GM12878 (cell line): ENCODE measurements at regions not wholly inside any gene's neighbourhood (a gene's known extent, or its start where the extent isn't known, plus 50 kb on each side); places are given as distances from the start of the nearest gene placed in this dataset.

ENCODE experiments used
- ATAC-seq: fragments of 200-7000 bp; cut with Tn5 transposase; 3 replicates; pipeline ENCODE4 v1.9.1; 2020; ENCODE audit warnings: mild to moderate bottlenecking, moderate library complexity
- BruUV-seq: library from RNA; stranded (reverse); fragments of 400-500 nt; replicated peaks from 2 replicates; lab custom pipeline; 2021; lab: Mats Ljungman, UMichigan
- CTCF ChIA-PET: fragments of 300-600 bp; sonication (Branson Sonifier 250); formaldehyde crosslinking; extraction: SDS; loops from one replicate; lab custom pipeline; 2021; ENCODE audit warnings: inconsistent platforms; lab: Yijun Ruan, JAX
- POLR2A ChIA-PET: fragments of 350-600 bp; formaldehyde crosslinking; extraction: SDS; loops from one replicate; lab custom pipeline; 2021; ENCODE audit warnings: inconsistent platforms; lab: Charles Lee
- RAD21 ChIA-PET: fragments of 300-600 bp; sonication (Branson Sonifier 250); formaldehyde crosslinking; loops from one replicate; lab custom pipeline; 2023; ENCODE audit warnings: antibody characterized with exemption; ENCODE audit not compliant: unreplicated experiment; lab: Charles Lee
- SMC1A ChIA-PET: fragments of 300-600 bp; sonication (Branson Sonifier 250); formaldehyde crosslinking; loops from one replicate; lab custom pipeline; 2023; ENCODE audit not compliant: unreplicated experiment, uncharacterized antibody; lab: Charles Lee
- DNase-seq: peaks from one replicate; pipeline ENCODE4 v3.0.0-alpha.2; 2011; ENCODE audit warnings: low read depth, low spot score
- FAIRE-seq: peaks from 3 replicates; lab custom pipeline; 2011; peaks lifted over from hg19 to GRCh38; lab: Jason Lieb, UNC
- H2AFZ ChIP-seq: 2 replicates; pipeline ENCODE4 v1.6.0; 2011; ENCODE audit warnings: low read depth, low read length, control low read depth; ENCODE audit not compliant: control insufficient read depth
- H3K27ac ChIP-seq: 2 replicates; pipeline ENCODE4 v1.5.1; 2011; ENCODE audit warnings: control low read depth; ENCODE audit not compliant: control insufficient read depth, insufficient read depth
- H3K27me3 ChIP-seq, 2 experiments: replicated peaks in 1 of 2; 2 replicates each; pipeline versions ENCODE4 v1.6.0 to v1.6.1; 2011; ENCODE audit warnings: low read length in 1 of 2; ENCODE audit not compliant: control insufficient read depth in 2 of 2, insufficient read depth in 2 of 2
- H3K36me3 ChIP-seq, 2 experiments: 2 replicates each; pipeline ENCODE4 v1.5.1; 2011; ENCODE audit warnings: low read length in 1 of 2; ENCODE audit not compliant: control insufficient read depth in 2 of 2, insufficient read depth in 2 of 2
- H3K4me1 ChIP-seq: 2 replicates; pipeline ENCODE4 v1.6.1; 2011; ENCODE audit warnings: mild to moderate bottlenecking, low read length, moderate library complexity, mixed read lengths; ENCODE audit not compliant: control insufficient read depth, insufficient read depth
- H3K4me2 ChIP-seq: 2 replicates; pipeline ENCODE4 v1.6.0; 2011; ENCODE audit warnings: control low read depth; ENCODE audit not compliant: control insufficient read depth, insufficient read depth
- H3K4me3 ChIP-seq: fragments of 200-600 bp; sonication (generic); 2 replicates; pipeline ENCODE4 v1.5.1; 2016
- H3K79me2 ChIP-seq: 2 replicates; pipeline ENCODE4 v1.6.0; 2011; ENCODE audit warnings: low read length; ENCODE audit not compliant: control insufficient read depth, insufficient read depth
- H3K9ac ChIP-seq: 2 replicates; pipeline ENCODE4 v1.8.0; 2011; ENCODE audit warnings: low read length, control low read depth, mixed read lengths; ENCODE audit not compliant: control insufficient read depth, insufficient read depth
- H3K9me3 ChIP-seq: replicated peaks from 3 replicates; pipeline ENCODE4 v1.5.1; 2011; ENCODE audit warnings: mild to moderate bottlenecking, low read length; ENCODE audit not compliant: control insufficient read depth, insufficient read depth
- H4K20me1 ChIP-seq: 2 replicates; pipeline ENCODE4 v1.6.0; 2011; ENCODE audit not compliant: control insufficient read depth, insufficient read depth
- CBFB ChIP-seq: IDR thresholded peaks from 2 replicates; pipeline ENCODE4 v1.6.1; 2016; ENCODE audit warnings: antibody characterized with exemption, low read depth
- CREM ChIP-seq: IDR thresholded peaks from 2 replicates; pipeline ENCODE4 v1.6.1; 2014; ENCODE audit warnings: antibody characterized with exemption, low read depth
- ESRRA ChIP-seq: IDR thresholded peaks from 2 replicates; pipeline ENCODE4 v1.6.1; 2012; ENCODE audit warnings: mild to moderate bottlenecking, low read length, improper control_type of control experiment
- KLF5 ChIP-seq: fragments of 450-650 bp; IDR thresholded peaks from 2 replicates; pipeline ENCODE4 v1.6.1; 2014; ENCODE audit warnings: mild to moderate bottlenecking; ENCODE audit not compliant: partially characterized antibody
- NFIC ChIP-seq: IDR thresholded peaks from 2 replicates; pipeline ENCODE4 v1.6.1; 2012; ENCODE audit warnings: low read depth, mild to moderate bottlenecking, inconsistent platforms, low read length, moderate library complexity
- TARDBP ChIP-seq: IDR thresholded peaks from 2 replicates; pipeline ENCODE4 v1.6.1; 2016; ENCODE audit warnings: borderline replicate concordance
- TBL1XR1 ChIP-seq: IDR thresholded peaks from 2 replicates; pipeline ENCODE4 v1.6.1; 2012; ENCODE audit warnings: low read depth, low read length, improper control_type of control experiment
- ZNF622 ChIP-seq: fragments of 450-650 bp; IDR thresholded peaks from 2 replicates; pipeline ENCODE4 v1.6.1; 2017; ENCODE audit warnings: mild to moderate bottlenecking, inconsistent platforms
- WGBS: methylation state at CpG from one replicate; pipeline ENCODE4 v1.1.6; 2016; ENCODE audit warnings: low lambda C conversion rate; ENCODE audit not compliant: insufficient replicate concordance, insufficient coverage; ENCODE audit errors: missing lambda C conversion rate; 5-methylcytosine and 5-hydroxymethylcytosine counted together
- in situ Hi-C: fragments of 300-500 bp; cut with MboI; formaldehyde crosslinking; loops from 9 replicates; pipeline ENCODE4 v1.14.3; 2018; ENCODE audit warnings: mixed read lengths
- intact Hi-C: fragments of 100-400 bp; cut with micrococcal nuclease; formaldehyde crosslinking; loops from one replicate; pipeline ENCODE4 v1.14.2; 2022; ENCODE audit not compliant: unreplicated experiment
- TF ChIP-seq, protein P1 (sequence below): IDR thresholded peaks from 2 replicates; pipeline ENCODE4 v1.6.1; 2011; ENCODE audit warnings: low read depth, mild to moderate bottlenecking, low read length, moderate library complexity, borderline replicate concordance; ENCODE audit errors: extremely low read depth
- TF ChIP-seq, protein P2 (sequence below): fragments of 450-650 bp; IDR thresholded peaks from 2 replicates; pipeline ENCODE4 v1.6.1; 2018; ENCODE audit warnings: borderline replicate concordance, mild to moderate bottlenecking; ENCODE audit not compliant: partially characterized antibody
- TF ChIP-seq, protein P3 (sequence below): IDR thresholded peaks from 2 replicates; pipeline ENCODE4 v1.6.1; 2012; ENCODE audit warnings: low read depth, low read length, improper control_type of control experiment

DNA sequence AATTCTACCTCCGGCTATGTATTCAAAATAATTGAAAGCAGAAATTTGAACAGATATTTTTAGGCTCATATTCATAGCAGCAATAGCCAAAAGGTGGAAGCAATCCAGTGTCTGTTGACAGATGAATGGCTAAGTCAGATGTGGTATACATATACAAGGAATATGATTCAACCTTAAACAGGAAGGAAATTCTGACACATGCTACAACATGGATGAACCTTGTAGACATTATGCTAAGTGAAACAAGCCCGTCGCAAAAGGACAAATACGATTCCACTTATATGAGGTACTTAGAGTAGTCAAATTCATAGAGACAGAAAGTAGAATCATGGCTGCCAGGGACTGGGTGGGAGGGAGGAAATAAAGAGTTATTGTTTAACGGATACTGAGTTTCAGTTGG, 331.6 kb downstream of the PCNX1 start:
- Histone ChIP-seq H3K9ac (no peak overlapping the region), H3K4me3 (no peak overlapping the region), H3K4me2 (no peak overlapping the region), H3K27ac (no peak overlapping the region), H3K27me3 (no peaks in the 10 kb centered on the region), H3K4me1 (no peaks in the 10 kb centered on the region), H3K9me3 (no peaks in the 10 kb centered on the region), H4K20me1 (no peaks in the 10 kb centered on the region), H2AFZ (no peak overlapping the region), H3K36me3 (no peaks in the 10 kb centered on the region), H3K79me2 (no peaks in the 10 kb centered on the region)
- WGBS = 78% methylated on average over 5 of the region's 5 CpGs
- in situ Hi-C loops = no loop called here
- ChIA-PET POLR2A (no interaction called here), RAD21 (no interaction called here), SMC1A (no interaction called here), CTCF (no interaction called here)
- TF ChIP-seq NFIC (no peak), TBL1XR1 (no peak), ESRRA (no peak), CREM (no peak), TARDBP (no peak), KLF5 (no peak), ZNF622 (no peak), CBFB (no peak)
- TF ChIP-seq, protein P1, sequence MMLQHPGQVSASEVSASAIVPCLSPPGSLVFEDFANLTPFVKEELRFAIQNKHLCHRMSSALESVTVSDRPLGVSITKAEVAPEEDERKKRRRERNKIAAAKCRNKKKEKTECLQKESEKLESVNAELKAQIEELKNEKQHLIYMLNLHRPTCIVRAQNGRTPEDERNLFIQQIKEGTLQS = no peak
- TF ChIP-seq, protein P2, sequence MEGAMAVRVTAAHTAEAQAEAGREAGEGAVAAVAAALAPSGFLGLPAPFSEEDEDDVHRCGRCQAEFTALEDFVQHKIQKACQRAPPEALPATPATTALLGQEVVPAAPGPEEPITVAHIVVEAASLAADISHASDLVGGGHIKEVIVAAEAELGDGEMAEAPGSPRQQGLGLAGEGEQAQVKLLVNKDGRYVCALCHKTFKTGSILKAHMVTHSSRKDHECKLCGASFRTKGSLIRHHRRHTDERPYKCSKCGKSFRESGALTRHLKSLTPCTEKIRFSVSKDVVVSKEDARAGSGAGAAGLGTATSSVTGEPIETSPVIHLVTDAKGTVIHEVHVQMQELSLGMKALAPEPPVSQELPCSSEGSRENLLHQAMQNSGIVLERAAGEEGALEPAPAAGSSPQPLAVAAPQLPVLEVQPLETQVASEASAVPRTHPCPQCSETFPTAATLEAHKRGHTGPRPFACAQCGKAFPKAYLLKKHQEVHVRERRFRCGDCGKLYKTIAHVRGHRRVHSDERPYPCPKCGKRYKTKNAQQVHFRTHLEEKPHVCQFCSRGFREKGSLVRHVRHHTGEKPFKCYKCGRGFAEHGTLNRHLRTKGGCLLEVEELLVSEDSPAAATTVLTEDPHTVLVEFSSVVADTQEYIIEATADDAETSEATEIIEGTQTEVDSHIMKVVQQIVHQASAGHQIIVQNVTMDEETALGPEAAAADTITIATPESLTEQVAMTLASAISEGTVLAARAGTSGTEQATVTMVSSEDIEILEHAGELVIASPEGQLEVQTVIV = no peak
- TF ChIP-seq, protein P3, sequence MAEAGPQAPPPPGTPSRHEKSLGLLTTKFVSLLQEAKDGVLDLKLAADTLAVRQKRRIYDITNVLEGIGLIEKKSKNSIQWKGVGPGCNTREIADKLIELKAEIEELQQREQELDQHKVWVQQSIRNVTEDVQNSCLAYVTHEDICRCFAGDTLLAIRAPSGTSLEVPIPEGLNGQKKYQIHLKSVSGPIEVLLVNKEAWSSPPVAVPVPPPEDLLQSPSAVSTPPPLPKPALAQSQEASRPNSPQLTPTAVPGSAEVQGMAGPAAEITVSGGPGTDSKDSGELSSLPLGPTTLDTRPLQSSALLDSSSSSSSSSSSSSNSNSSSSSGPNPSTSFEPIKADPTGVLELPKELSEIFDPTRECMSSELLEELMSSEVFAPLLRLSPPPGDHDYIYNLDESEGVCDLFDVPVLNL = no peak
- no peak for FAIRE-seq
- no peak for DNase-seq
- intact Hi-C loops = no loop called here
- no peak for ATAC-seq
- no TSS peak for BruUV-seq
